Osteocyte (in vitro differentiated cells): ENCODE measurements at regions not wholly inside any gene's neighbourhood (a gene's known extent, or its start where the extent isn't known, plus 50 kb on each side); places are given as distances from the start of the nearest gene placed in this dataset.

Experiments used
- DNase-seq: peaks from one replicate; pipeline ENCODE4 v3.0.0; 2021; ENCODE audit warnings: mixed read lengths; ENCODE audit not compliant: unreplicated experiment; ENCODE audit errors: extremely low spot score
- H3K27ac Mint-ChIP-seq: one replicate; pipeline ENCODE4 v1.8.0; 2021; ENCODE audit warnings: mild to moderate bottlenecking, mixed read lengths; ENCODE audit not compliant: unreplicated experiment
- H3K27me3 Mint-ChIP-seq: one replicate; pipeline ENCODE4 v1.8.0; 2021; ENCODE audit warnings: mixed read lengths; ENCODE audit not compliant: unreplicated experiment
- H3K36me3 Mint-ChIP-seq: one replicate; pipeline ENCODE4 v1.8.0; 2021; ENCODE audit warnings: mixed read lengths; ENCODE audit not compliant: unreplicated experiment
- H3K4me1 Mint-ChIP-seq: one replicate; pipeline ENCODE4 v1.8.0; 2021; ENCODE audit warnings: mixed read lengths; ENCODE audit not compliant: unreplicated experiment
- H3K4me3 Mint-ChIP-seq: one replicate; pipeline ENCODE4 v1.8.0; 2021; ENCODE audit warnings: mild to moderate bottlenecking, moderate library complexity, mixed read lengths; ENCODE audit not compliant: unreplicated experiment
- H3K9me3 Mint-ChIP-seq: one replicate; pipeline ENCODE4 v1.8.0; 2021; ENCODE audit warnings: mixed read lengths; ENCODE audit not compliant: unreplicated experiment
- TF ChIP-seq, protein P1 (sequence below): fragments of 200-600 bp; sonication (generic); IDR thresholded peaks from 2 replicates; pipeline ENCODE4 v1.5.0; 2021; ENCODE audit warnings: antibody characterized with exemption, mild to moderate bottlenecking, moderate library complexity

DNA sequence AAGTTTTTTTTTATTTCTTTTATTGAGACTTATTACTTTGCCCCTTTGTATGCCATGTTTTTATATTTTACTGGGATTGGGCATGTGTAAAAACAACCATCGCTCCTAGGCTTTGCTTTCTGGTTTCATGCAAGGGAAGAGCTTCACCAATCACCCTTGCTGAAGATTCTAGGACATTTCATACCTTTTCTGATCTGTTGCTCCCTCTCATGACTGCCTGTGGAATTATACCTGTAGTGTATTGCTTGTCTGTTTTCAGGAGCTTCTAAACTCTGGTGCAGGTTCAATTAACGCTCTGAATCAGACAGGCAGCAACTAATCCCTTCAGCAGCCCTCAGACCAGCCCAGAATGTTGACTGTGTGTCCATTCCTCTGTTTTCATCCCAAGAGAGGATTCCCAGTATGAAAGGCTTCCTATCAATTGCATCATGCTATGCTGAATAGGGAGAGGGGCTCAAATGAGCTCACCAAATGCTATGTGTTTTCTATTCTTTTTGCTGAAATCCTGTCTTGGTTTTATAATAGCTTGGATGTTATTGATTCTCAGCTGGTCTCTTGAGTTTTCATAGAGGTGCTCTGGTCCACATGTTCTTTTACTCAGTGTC lies 572.9 kb upstream of the CDH6 start:
- Mint-ChIP-seq H3K4me1 (no peaks in the 10 kb centered on the region), H3K36me3 (peaks cover 10% of the 10 kb centered on the region), H3K27ac (no peak overlapping the region), H3K4me3 (no peak overlapping the region), H3K27me3 (no peaks in the 10 kb centered on the region), H3K9me3 (peaks cover 25% of the 10 kb centered on the region)
- TF ChIP-seq, protein P1, sequence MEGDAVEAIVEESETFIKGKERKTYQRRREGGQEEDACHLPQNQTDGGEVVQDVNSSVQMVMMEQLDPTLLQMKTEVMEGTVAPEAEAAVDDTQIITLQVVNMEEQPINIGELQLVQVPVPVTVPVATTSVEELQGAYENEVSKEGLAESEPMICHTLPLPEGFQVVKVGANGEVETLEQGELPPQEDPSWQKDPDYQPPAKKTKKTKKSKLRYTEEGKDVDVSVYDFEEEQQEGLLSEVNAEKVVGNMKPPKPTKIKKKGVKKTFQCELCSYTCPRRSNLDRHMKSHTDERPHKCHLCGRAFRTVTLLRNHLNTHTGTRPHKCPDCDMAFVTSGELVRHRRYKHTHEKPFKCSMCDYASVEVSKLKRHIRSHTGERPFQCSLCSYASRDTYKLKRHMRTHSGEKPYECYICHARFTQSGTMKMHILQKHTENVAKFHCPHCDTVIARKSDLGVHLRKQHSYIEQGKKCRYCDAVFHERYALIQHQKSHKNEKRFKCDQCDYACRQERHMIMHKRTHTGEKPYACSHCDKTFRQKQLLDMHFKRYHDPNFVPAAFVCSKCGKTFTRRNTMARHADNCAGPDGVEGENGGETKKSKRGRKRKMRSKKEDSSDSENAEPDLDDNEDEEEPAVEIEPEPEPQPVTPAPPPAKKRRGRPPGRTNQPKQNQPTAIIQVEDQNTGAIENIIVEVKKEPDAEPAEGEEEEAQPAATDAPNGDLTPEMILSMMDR, result no peak
- DNase-seq, result no peak

DNA sequence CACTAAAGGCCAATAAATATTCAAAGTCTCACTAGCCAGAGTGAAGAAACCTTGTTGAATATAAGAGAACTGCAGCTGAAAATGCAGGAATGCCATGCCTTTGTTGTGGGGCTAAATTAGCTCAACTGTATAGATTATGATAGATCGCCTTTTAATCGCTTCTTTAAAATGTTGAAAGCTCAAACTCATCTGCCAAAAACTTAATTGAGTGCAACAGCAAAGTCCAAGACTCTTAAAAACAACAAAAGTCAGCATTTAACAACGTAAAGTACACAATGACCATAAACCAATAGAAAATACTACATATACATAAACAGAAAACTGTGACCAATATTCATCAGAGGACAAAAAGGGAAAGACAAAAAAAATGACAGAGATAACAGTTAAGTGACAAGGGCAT lies 585.0 kb upstream of the CDH6 start:
- Mint-ChIP-seq H3K36me3 (no peaks in the 10 kb centered on the region), H3K27me3 (peaks cover 2% of the 10 kb centered on the region), H3K27ac (no peak overlapping the region), H3K4me3 (no peak overlapping the region), H3K9me3 (peaks cover 12% of the 10 kb centered on the region), H3K4me1 (no peaks in the 10 kb centered on the region)
- no peak for DNase-seq
- TF ChIP-seq, protein P1, result no peak

DNA sequence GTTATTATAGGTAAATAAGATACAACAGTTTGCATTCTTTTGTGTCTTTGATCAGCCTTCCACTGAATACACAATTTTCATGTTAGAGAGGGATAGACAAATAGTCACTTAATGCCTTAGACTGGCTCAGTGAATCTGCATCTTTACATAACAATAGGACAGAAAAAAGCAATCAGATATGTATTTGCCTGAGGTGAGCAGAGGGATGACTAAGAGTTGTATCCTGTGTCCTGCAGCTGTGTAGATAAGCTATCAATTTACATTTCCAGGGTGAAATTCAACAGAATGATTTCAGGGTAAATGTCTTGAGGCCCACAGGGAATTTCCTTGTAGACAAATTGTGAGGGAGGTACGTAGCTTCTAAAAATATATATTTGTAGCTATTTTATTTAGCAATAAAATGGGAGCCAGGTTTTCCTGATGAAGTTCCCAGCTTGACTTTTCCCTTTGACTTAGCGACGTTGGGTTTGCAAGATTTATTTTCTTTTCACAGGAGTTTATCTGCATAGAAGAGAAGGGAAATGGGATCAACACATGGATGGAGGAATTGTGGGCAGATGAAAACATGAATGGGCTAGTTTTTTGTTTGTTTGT lies 586.1 kb upstream of the CDH6 start:
- no peaks in the 10 kb centered on the region for H3K4me1 Mint-ChIP-seq
- TF ChIP-seq, protein P1, result no peak
- H3K4me3 Mint-ChIP-seq, result no peak overlapping the region
- H3K36me3 Mint-ChIP-seq, result no peaks in the 10 kb centered on the region
- H3K27ac Mint-ChIP-seq, result no peak overlapping the region
- peaks cover 5% of the 10 kb centered on the region for H3K9me3 Mint-ChIP-seq
- no peak for DNase-seq
- peaks cover 2% of the 10 kb centered on the region for H3K27me3 Mint-ChIP-seq

DNA sequence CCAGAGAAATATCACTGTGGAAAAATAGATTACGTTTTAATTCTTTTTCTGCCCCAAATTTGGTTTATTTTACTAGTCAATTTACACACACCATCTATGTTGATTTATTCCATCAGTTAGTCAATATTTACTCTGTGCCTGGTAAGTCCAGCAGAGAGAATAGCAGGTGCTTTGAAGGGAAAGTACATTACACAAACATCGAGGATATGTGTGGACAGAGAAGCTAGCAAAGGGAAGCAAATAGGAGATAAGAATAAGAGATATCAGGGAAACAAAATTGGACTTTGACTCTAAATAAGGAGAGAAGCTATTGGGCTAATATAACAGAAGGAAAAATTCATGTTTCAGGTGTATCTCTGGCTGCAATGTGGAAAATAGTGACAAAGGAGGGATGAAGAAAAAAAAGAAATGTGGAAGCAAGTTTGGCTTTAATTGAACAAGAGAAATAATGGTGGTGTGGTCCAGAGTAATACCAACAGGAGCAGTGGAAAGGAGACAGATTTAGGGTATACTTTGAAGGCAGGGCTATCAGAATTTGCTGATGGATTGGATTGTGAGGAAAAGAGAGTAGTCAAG lies 587.7 kb upstream of the CDH6 start:
- Mint-ChIP-seq H3K36me3 (no peaks in the 10 kb centered on the region), H3K27ac (no peak overlapping the region), H3K9me3 (peaks cover 3% of the 10 kb centered on the region), H3K4me3 (no peak overlapping the region), H3K4me1 (no peaks in the 10 kb centered on the region), H3K27me3 (peaks cover 2% of the 10 kb centered on the region)
- TF ChIP-seq, protein P1, result no peak
- DNase-seq, result no peak

DNA sequence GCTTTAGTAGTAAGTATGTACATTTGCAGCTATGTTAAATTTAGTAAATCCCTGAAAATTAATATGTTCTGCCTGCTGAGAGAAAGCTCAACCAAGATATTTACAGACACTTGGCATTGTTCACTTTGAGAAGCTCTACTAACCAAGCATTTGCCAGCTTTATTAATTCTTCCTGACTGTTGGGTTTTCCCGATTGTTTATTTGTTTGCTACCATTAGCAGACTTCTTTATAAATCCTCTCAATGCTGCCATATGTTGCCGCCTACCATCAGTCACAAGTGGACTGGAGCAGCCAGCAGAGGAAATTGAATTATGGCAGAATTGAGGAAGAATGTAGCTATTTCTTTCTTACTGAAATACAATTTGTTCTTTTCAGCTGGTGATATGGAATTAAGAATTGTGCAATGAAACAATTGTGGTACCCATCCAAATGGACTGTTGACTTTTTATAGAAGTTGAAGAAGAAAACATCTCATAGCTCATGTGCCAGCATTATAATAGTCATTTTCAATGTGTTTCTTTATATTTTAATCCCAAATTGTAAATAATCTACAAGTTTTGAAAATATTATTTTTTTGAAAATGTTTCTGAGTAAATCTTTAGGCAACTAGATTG lies 588.7 kb upstream of the CDH6 start:
- Mint-ChIP-seq H3K27me3 (peaks cover 2% of the 10 kb centered on the region), H3K9me3 (peaks cover 13% of the 10 kb centered on the region), H3K4me1 (no peaks in the 10 kb centered on the region), H3K36me3 (no peaks in the 10 kb centered on the region), H3K27ac (no peak overlapping the region), H3K4me3 (no peak overlapping the region)
- TF ChIP-seq, protein P1, result no peak
- DNase-seq, result no peak
